G401 (cell line): ENCODE measurements at regions not wholly inside any gene's neighbourhood (a gene's known extent, or its start where the extent isn't known, plus 50 kb on each side); places are given as distances from the start of the nearest gene placed in this dataset.
"Not testable (repeated sequence)": the region's sequence is repeated elsewhere in the genome, so short reads cannot be mapped to it uniquely, and the experiment has no call there.

Experiments
- DNase-seq: peaks from one replicate; pipeline ENCODE4 v3.0.0-alpha.2; 2015; ENCODE audit warnings: low spot score
- in situ Hi-C: cut with HindIII; loops from 2 replicates; pipeline ENCODE4 v1.10.0; 2016; ENCODE audit warnings: low sequenced_read_pairs, mixed read lengths

DNA sequence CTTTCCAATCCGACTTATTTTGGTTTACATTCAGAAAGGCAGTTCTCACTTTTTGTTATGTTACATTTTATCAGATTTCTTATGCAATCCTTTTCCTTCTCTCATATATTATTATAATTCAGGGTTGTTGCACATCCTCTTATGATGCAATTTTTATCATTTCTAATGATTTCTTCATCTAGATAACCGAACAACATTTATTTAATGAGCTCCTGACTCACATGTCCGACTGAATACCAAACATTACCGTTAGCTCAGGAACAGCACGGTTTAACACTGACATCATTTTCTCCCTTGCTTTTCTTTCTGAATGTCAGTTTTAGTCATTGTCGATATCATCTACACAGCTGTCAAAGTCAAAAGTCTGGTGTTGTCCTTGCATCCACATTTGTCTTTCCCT lies 199.2 kb downstream of the BCHE start:
- DNase-seq = no peak
- in situ Hi-C loops = no loop called here

DNA sequence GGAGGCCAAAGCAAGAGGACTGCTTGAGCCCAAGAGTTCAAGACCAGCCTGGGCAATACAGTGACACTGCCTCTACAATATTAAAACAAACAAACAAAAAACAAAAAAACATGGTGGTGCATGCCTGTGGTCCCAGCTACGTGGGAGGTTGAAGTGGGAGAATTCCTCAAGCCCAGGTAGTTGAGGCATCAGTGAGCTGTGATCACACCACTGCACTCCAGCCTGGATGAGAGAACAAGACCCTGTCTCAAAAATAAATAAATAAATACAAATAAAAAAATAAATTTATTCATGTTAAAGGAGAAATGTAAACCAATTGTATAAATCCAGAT lies 200.6 kb downstream of the BCHE start:
- in situ Hi-C loops = no loop called here
- DNase-seq = no peak

DNA sequence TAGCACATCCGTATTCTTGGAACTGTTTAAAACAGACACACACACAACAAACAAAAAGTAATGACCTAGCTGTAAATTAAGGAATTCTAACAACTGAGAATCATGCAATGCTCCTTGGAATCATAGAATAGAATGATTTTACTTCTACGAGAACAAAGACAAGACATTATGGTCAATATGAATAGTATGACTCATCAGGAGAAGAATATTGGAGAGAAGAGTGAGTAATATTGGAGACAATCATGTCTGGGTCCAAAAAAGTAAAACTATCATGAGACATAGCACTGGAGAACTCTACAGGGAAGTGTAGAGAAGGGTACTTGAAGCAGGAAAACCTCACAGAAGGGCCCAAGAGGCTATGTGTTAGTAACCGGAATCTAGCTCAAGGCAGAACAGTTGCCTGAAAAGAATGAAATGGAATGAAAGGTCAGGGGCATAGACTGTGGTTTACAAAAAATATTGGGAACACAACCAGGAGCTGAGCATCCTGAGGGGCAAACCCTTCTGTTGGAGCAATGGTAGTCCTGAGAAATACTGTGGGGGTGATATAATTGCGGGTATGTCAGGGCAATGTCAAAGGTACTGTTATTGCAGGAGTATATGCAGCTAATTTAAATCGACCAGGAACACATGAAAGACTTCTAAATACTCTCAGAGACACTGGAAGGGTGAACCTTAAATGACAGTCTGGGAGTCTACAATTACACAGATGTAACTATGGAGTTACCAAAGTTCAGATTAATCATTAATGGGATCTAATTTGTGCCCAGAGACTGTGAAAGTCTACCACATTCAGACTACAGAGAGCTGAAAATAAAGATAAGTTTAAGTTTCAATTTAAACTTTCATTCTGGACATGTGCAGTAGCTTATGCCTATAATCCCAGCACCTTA lies 201.2 kb downstream of the BCHE start:
- in situ Hi-C loops = no loop called here
- no peak for DNase-seq

DNA sequence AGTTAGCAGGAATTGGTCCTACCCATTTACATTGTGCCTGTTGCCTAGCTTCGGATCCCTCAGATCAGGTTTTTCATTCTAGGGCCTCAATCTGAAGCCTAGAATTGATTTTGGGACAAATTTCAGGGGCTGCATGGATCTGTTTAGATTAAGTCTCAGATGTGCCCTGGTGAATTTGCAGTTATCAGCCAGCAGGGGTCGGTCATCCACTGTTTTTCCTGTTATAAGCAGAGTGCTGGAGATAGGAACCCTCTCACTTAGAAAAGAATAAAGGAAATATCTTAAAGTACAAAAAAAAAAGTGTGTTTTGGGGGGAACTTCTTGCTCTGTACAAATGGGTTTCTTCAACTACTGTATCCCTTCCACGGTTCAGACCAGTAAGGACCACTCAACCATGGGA lies 212.5 kb downstream of the BCHE start:
- in situ Hi-C loops = no loop called here
- DNase-seq = no peak

DNA sequence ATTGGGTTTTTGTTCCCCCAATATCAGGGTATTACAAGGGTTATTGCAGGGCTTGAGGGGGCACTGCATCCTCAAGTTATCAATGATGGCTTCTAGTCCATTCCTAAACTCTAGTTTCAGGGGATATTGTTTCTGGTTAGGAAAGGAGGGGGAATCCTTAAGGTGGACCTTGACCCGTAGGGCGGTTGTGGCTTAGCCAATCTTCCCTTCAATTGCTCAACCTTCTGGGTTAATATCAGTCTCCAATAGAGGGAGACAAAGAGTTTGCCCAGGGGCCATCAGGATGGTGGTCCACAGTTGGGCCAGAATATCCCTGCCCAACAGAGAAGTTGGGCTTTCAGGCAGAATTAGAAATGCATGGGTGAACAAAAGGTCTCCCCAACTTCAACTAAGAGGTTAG lies 214.9 kb downstream of the BCHE start:
- in situ Hi-C loops = no loop called here
- no peak for DNase-seq

DNA sequence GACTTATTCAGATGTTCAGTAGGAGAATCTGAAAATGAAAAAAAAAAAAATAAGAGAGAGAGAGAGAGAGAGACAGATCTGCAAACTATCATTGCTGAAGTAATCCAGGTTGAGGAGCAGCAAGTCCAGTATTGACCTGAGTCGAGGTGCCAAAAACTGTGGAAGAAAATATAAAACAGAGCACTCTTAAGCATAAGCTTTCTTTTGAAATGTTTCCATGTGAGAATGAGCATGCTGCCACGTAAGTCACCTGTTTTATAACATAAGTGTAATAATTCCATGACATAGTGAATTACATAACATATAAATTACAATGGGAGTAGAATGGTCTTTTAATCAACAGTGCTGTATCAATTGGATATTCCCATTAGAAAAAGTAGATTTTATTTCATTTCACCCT lies 218.2 kb downstream of the BCHE start:
- DNase-seq = no peak
- in situ Hi-C loops = no loop called here

DNA sequence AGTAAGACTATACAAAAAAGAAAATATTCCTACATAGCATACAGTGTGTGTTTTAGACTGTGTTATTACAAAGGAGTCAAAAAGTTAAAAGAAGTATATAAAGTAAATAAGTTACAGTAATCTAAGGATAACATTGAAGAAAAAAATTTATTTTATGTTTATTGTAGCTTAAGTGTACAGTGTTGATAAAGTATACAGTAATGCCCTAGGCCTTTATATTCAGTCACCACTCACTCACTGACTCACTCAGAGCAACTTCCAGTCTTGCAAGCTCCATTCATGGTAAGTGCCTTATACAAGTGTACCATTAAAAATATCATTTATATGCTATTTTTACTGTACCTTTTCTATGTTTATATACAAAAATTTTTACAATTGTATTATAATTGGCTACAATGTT lies 220.1 kb downstream of the BCHE start:
- DNase-seq = no peak
- in situ Hi-C loops = no loop called here

DNA sequence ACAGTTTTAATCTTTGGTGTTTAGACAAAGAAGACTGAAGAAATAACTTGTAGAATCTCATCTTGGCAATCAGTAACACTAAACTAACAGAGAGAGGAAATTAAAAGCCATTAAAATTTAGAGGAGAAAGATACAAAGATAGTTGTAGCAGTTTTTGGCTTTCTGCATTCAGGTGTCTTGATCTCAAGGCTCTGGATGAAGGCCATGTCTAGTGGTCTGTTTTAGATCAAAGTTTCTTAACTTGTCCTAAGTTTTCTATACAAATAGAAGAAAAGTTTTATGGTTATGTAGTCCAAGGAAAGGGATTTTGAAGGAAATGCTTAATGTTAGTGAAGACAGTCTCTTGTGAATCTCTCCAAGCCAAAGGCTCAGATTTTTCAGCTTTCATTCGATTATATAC lies 222.9 kb downstream of the BCHE start:
- in situ Hi-C loops = no loop called here
- no peak for DNase-seq

DNA sequence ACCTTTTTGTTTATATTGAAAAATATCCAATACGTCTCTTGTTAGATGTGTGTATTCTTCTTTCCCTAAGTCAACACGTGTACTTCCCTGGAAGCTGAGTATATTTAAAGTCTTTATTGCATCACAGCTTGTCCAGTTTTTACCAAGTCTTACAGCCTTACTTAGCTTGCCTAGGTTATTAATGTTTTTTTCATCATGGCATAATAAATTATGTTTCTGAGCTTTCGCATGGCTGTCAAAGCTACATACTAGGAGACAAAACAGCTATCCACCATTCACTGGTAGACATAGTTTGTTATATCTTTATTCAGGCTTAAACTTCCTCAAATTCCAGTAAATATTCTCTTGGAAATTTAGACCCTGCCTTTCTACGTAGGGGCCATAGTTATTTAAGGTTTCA lies 224.2 kb downstream of the BCHE start:
- DNase-seq = no peak
- in situ Hi-C loops = no loop called here

DNA sequence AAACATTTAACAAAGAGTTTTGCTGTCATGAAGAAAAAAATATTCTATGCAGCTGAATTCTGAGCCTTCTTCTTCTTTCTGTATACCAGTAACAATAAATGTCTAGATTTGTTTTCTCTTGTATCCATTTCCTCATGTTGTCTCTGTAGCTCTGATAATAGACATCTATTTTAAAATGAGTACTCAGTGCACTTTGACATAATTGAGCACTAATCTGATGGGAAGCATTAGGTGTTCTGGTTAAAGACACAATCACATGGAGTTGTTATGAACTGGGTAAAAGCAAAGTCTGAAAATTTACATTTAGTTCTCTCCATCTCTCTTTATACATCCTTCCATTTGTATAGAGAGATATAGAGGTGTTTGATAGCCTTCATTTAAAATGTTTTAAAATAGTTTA lies 230.0 kb downstream of the BCHE start:
- in situ Hi-C loops = no loop called here

DNA sequence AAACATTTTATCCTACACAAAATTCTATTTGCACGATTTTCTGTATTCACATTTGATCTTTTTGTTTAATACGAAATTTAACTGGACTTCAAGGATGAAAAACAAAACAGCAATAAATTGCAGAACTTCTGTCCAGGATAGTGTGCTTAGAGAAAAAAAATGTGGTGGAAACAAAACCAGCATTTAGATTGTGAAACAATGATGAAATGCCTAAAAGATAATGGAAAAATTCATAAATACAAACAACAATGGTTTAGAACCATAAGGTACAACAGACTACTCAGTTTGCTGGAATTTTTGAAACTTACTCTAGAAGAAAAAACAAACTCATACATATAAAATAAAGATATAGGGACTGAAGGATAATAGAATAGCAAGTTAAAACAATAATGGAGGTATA lies 234.0 kb downstream of the BCHE start:
- DNase-seq = no peak
- in situ Hi-C loops = no loop called here

More for the DNA sequence above, 230.0 kb downstream of the BCHE start:
- DNase-seq = no peak

DNA sequence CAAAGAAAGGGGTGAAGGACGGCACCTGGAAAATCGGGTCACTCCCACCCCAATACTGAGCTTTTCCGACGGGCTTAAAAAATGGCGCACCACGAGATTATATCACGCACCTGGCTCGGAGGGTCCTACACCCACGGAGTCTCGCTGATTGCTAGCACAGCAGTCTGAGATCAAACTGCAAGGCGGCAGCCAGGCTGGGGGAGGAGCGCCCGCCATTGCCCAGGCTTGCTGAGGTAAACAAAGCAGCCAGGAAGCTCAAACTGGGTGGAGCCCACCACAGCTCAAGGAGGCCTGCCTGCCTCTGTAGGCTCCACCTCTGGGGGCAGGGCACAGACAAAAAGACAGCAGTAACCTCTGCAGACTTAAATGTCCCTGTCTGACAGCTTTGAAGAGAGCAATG lies 264.7 kb downstream of the BCHE start:
- in situ Hi-C loops, DNase-seq: not testable (repeated sequence)

DNA sequence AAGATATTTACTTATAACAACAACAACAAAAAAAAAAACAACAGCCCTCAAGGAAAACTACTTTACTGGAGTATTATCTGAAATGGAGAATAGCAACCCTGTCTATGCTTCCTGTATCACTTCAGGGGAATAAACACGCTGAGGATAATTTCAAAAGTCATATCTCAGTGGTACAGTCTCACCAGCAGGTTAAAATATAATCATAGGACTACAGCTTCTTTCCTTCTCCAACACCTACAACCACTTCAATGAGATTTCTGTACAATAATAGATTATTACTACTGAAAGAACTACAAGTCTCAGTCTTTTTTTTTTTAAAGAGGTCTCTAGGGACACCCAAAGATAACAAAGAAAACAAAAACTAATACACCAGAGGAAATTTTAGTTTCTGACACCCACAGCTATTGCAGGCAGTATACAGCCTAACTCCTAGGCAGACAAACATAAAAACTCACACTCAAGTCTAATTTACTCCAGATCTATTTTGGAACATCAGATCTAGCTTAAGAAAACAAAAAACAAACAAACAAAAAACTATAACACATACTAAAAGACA lies 268.2 kb downstream of the BCHE start:
- in situ Hi-C loops = no loop called here

DNA sequence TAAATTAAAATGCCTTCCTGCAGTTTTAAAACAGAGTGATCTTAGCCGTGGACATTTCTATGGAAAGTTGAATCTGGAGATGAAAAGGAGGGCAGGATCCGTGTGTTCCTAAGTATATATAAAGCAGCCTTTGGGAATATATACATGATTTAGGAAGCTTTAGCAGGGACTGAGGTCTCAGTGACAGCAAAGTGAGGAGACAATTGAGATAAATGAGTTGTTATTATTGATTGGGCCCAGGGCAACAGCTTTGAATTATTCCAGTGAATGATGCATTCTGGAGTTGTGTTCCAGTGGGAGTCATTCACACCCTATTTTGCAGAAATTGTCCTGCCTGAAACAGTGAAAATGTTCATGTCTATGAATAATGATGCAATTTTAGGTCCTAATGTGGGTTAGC lies 281.4 kb downstream of the BCHE start:
- DNase-seq = no peak
- in situ Hi-C loops = no loop called here

More for the DNA sequence above, 268.2 kb downstream of the BCHE start:
- DNase-seq = no peak

DNA sequence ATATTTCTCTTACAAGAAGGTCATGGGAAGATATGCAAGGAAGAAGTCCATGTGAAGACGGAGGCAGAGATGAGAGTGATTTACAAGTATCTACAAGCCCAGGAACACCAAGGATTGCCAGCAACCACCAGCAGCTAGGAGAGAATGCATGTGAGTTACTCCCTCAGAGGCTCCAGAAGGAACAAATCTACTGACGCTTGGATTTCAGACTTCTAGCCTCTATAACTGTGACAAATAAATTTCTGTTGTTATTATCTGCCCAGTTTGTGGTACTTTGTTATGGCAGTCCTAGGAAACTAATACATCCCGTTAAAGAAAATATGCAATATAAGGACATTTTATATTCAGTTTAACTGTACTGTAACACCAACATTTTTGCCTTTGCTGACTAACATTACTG lies 283.9 kb downstream of the BCHE start:
- in situ Hi-C loops = no loop called here
- no peak for DNase-seq

DNA sequence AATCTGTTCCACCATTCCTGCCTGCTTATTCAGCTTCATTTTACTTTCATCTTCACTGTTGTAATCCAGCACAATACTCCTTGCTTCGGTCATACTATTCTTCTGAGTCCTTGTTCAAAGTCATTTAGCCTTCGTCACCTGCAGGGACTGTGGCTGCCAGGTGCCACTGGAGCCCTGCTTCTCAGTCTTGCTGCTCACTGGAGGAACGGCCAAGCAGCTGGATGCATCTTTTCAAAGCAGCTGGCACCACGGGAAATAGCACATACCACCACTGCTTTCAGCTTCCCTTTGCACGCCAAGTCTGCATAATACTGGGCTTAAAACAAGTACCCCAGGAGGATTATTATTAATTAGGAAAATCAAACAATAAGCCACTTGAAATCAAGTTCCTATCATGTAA lies 287.6 kb downstream of the BCHE start:
- in situ Hi-C loops = no loop called here
- DNase-seq = no peak

DNA sequence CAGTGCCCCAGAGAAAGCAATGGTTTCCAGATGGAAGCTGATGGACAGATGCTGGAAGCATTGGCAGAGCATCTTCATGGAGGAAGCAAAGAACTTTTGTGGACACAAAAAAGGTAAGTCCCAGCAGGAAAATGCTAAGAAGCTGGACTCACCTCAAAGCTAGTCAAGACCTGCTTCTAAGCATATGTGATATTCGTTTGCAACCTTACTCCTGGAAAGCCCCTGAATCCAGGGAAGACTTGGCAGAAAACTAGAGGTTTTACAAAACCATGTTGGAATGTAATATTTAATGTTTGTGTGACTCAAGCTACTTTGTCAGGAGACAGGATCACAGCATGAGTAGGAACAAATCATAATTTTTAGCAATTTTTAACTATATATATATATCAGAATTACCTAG lies 288.2 kb downstream of the BCHE start:
- DNase-seq = no peak
- in situ Hi-C loops = no loop called here

DNA sequence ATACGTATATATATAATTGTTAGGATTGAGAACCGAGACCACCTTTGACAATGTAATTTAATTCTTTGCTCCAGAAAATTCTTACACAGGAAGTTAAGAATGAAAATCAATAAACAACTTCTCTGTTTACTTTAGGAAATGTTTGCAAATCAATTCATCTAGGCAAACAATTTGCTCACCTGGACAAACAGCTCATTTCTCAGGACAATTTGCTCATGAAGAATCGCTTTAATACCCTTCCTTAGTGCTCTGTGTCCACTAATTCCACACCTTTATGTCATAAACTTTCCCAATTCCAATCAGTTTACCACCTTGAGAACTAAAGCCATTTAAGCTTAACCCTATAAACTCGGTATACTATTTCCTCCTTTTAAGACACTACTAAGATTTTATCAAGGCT lies 292.2 kb downstream of the BCHE start:
- in situ Hi-C loops = no loop called here
- DNase-seq = no peak

DNA sequence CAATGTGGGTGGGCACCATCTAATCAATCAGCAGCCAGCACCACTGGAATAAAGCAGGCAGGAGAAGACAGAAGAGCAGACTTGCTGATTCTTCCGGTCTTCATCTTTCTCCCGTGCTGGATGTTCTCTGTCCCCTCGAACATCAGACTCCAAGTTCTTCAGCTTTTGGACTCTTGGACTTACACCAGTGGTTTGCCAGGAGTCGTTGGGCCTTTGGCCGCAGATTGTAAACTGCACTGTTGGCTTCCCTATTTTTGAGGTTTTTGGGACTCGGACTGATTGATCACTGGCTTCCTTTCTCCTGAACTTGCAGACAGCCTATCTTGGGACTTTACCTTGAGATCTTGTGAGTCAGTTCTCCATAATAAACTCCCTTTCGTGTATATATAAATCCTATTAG lies 292.8 kb downstream of the BCHE start:
- in situ Hi-C loops = no loop called here
- no peak for DNase-seq

DNA sequence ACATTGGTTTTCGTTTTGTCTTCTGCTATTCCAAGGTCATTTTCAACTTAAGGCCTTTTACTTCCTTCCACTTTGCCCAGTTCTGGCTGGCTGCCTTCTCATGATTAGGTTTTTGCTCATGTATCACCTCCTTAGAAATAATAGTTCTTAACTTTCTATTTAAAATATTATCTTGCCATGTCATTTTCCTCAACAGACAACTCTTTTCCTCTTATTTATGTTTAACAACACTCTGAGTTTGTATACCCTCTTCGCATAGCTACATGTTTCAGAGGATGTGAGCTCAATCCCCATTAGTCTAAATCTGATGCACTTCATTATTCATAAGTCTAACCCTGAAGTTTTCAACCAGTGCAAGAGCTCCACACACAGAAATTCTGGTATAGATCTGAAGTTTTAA lies 299.1 kb downstream of the BCHE start:
- DNase-seq = no peak
- in situ Hi-C loops = no loop called here

DNA sequence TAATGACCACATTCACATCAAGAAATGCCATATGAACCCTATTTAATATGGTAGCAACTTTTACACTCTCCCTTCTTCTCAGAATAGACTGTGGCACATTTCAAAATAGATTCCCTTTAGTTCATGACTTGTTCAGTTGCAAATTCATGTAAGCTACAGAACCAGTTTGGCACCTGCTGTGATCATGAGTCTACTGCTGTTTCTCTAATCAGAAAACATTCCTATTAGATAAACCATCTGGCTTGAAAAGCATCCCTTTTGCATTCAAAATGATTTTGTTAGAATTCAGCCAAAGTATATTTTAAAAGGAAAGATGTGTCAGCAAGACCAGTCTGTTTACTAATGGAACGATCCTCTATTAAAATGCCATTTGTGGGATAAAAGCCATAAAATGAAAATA lies 304.4 kb downstream of the BCHE start:
- in situ Hi-C loops = no loop called here
- peak; percentile 97 for DNase-seq
